GM12873 (cell line): ENCODE measurements at regions not wholly inside any gene's neighbourhood (a gene's known extent, or its start where the extent isn't known, plus 50 kb on each side); places are given as distances from the start of the nearest gene placed in this dataset.

Experiments
- TF ChIP-seq, protein P1 (sequence below): IDR thresholded peaks from 2 replicates; pipeline ENCODE4 v1.5.1; 2012; ENCODE audit warnings: low read depth, mild to moderate bottlenecking, moderate library complexity, low read length, control low read depth; ENCODE audit not compliant: insufficient read depth; ENCODE audit errors: missing control alignments

DNA sequence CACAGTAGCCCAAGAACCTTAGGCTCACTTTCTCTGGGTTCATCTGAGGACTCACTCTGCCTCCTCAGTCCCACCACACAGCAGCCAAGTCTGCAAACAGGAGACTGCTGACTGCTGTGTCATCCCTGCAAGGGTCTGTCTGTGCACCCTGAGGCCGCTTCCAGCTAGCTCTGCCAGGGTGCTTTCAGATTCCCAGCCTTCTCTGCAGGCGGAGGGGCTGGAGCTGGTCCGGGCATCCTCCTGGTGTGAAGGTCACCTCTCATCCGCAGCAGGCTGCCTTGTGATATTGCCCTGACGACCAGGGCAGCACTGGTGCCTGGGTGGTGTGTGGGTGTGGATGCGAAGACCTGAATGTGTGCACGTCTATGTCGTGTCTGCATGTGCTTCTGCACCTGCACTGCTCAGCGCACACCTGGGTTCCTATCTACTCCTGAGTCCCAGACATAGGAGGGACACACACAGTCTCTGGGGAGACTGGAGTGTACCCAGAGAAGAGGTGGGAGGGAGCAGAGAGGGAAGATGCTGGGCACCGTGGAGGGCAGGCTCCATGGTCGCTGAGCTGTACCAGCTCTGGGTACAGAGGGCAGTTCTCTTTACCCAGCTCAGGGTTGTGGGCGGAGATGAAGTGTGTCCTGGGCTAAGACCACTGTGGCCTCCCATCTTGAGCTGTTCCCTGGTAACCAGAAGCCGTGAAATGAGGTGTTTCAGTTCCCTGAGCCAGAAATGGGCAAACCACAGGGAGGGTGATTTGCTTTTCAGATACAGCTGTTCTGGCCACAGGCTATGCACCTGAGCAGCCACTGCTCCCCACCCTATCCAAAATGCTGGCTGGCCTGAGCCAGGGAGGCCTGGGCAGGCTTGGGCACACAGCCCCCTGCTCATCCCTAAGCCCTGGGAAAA lies 160.9 kb upstream of the CSF3R start:
- TF ChIP-seq, protein P1, sequence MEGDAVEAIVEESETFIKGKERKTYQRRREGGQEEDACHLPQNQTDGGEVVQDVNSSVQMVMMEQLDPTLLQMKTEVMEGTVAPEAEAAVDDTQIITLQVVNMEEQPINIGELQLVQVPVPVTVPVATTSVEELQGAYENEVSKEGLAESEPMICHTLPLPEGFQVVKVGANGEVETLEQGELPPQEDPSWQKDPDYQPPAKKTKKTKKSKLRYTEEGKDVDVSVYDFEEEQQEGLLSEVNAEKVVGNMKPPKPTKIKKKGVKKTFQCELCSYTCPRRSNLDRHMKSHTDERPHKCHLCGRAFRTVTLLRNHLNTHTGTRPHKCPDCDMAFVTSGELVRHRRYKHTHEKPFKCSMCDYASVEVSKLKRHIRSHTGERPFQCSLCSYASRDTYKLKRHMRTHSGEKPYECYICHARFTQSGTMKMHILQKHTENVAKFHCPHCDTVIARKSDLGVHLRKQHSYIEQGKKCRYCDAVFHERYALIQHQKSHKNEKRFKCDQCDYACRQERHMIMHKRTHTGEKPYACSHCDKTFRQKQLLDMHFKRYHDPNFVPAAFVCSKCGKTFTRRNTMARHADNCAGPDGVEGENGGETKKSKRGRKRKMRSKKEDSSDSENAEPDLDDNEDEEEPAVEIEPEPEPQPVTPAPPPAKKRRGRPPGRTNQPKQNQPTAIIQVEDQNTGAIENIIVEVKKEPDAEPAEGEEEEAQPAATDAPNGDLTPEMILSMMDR: no peak

- TF ChIP-seq, protein P1: no peak
Observed at GRCh38 chr1:36642802-36643201, 160.1 kb upstream of the CSF3R start.

DNA sequence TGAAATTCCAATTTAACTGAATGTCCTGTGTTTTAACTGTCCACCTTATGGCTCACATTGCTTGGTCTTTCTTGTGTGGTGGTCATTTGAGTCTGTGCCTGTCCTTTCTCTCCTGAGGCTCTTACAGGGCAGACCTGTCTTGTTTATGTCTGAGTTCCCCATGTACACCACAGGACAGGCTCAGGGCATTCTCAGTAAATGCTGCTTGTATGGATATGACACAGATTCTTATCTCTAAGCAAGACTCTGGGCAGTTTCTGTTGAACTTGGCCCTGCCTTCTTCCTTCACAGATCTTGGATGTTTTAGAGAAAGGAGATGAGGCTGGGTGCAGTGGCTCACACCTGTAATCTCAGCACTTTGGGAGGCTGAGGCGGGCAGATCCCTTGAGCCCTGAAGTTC lies 159.1 kb upstream of the CSF3R start:
- TF ChIP-seq, protein P1: no peak

DNA sequence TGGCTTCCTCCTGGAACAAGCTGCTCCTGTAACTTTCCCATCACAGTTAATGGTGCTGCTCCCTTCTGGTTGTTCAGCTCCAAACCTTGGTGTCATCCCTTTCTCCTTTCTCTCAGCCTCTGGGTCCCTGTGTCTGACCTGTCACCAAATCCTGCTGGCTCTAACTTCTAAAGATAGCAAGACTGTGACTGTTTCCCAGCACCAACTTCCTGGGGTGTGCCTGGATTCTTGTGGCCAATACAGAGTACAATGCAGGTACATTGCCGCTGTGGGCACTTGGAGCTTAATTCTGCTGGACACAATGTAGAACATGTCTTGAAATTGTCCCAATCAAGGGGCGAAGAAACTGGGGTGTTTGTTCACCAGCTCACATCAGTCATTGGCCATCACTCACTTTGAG lies 156.7 kb upstream of the CSF3R start:
- TF ChIP-seq, protein P1: no peak

GRCh38 chr1:36638268-36638667 lies 155.6 kb upstream of the CSF3R start:
- TF ChIP-seq, protein P1: no peak

DNA sequence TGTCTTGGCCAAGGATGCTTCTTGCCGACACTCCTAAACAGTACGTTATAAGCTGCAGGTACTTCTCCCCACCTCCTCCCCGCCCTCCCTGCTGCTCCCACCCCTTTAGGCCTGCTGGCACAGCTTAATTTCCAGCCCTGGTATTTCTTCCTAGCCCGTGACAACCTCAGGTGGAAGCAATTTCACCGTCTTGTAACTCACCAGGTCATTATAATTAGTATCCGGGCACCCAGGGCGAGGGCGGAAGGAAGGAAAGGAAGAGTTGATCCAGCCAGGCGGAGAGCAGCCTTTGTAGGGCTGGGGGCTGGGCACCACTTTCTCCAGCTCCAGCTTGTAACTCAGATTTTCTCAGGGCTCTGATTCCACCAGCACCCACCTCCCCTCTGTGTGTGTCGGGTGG lies 153.5 kb upstream of the CSF3R start:
- TF ChIP-seq, protein P1: no peak

DNA sequence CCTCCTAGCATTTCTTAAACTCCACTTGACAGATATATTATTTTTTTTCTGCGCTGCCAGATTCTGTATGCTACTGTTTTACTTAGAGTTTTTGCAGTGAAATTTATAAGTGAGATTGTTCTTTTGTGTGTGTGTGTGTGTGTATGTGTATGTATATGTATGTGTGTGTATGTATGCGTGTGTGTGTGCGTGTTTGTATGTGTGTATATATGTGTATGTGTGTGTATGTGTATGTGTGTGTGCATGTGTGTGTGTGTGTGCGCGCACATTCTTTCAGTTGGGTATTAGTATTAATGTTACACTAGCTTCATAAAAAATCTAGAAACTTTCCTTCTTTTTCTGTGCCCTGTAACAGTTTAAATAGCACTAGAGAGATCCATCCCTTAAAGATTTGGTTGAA lies 152.6 kb upstream of the CSF3R start:
- TF ChIP-seq, protein P1: no peak
